ENCODE measurements at regions not wholly inside any gene's neighbourhood (a gene's known extent, or its start where the extent isn't known, plus 50 kb on each side); places are given as distances from the start of the nearest gene placed in this dataset.

DNA sequence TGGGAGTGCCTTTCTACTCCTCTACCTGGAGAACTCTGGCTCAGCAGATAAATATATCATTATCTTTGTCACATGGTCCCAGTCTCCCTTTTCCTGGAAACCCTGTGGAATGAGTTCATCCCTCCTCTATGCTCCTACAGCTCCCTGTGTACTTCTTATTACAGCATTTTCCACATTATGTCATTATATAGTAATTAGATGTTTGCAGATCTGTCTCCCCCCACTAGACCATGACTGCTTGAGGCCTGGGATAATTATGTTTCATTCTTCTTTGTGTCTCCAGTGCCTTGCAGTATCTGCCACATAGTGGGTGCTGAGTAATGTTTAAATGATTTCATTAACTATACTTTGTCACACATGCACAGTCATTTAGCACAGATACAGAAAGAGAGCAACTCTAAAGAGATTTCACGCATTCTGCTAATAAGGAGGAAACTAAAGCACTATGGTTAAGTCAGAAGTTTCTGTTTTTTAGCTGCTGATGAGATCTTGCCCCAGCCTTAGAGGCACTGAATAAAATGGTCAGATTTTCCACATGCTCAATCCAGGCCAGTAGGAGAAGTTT lies 66.1 kb upstream of the DIAPH3 start:
- TF ChIP-seq, protein P1, sequence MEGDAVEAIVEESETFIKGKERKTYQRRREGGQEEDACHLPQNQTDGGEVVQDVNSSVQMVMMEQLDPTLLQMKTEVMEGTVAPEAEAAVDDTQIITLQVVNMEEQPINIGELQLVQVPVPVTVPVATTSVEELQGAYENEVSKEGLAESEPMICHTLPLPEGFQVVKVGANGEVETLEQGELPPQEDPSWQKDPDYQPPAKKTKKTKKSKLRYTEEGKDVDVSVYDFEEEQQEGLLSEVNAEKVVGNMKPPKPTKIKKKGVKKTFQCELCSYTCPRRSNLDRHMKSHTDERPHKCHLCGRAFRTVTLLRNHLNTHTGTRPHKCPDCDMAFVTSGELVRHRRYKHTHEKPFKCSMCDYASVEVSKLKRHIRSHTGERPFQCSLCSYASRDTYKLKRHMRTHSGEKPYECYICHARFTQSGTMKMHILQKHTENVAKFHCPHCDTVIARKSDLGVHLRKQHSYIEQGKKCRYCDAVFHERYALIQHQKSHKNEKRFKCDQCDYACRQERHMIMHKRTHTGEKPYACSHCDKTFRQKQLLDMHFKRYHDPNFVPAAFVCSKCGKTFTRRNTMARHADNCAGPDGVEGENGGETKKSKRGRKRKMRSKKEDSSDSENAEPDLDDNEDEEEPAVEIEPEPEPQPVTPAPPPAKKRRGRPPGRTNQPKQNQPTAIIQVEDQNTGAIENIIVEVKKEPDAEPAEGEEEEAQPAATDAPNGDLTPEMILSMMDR (IDR thresholded peaks at IDR 0.05; ENCODE audit: control extremely low read depth in 1 of 3, insufficient read depth in 1 of 3, low read depth in 1 of 3, low read length in 3 of 3): no peak
- TF ChIP-seq POLR2A (IDR thresholded peaks at IDR 0.05; ENCODE audit: control extremely low read depth in 1 of 2, low read depth in 2 of 2, low read length in 2 of 2): no peak
- TF ChIP-seq RAD21 (IDR thresholded peaks at IDR 0.05 in 1 of 2, conservative IDR thresholded peaks at IDR 0.05 in 1 of 2; ENCODE audit: low read depth in 2 of 2, low read length in 2 of 2): no peak
- TF ChIP-seq YY1 (IDR thresholded peaks at IDR 0.05; ENCODE audit: low read depth, low read length): no peak
- no peak for TF ChIP-seq HDAC2 (IDR thresholded peaks at IDR 0.05; ENCODE audit: borderline replicate concordance in 1 of 2, low read depth in 2 of 2, low read length in 2 of 2)
- no peak for TF ChIP-seq RNF2 (IDR thresholded peaks at IDR 0.05; ENCODE audit: borderline replicate concordance, low read depth, low read length, missing control alignments, poor library complexity, severe bottlenecking)
- no peak for TF ChIP-seq POLR2AphosphoS5 (IDR thresholded peaks at IDR 0.05; ENCODE audit: low read depth, low read length)
- TF ChIP-seq EP300 (IDR thresholded peaks at IDR 0.05; ENCODE audit: borderline replicate concordance in 1 of 2, low read depth in 2 of 2, low read length in 2 of 2): no peak
- TF ChIP-seq, protein P2, sequence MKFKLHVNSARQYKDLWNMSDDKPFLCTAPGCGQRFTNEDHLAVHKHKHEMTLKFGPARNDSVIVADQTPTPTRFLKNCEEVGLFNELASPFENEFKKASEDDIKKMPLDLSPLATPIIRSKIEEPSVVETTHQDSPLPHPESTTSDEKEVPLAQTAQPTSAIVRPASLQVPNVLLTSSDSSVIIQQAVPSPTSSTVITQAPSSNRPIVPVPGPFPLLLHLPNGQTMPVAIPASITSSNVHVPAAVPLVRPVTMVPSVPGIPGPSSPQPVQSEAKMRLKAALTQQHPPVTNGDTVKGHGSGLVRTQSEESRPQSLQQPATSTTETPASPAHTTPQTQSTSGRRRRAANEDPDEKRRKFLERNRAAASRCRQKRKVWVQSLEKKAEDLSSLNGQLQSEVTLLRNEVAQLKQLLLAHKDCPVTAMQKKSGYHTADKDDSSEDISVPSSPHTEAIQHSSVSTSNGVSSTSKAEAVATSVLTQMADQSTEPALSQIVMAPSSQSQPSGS (IDR thresholded peaks at IDR 0.05; ENCODE audit: low read length): no peak
